Activated naive CD4-positive, alpha-beta T cell treated with anti-CD3 and anti-CD28 coated beads for 36 hours (primary cell): ENCODE measurements at regions not wholly inside any gene's neighbourhood (a gene's known extent, or its start where the extent isn't known, plus 50 kb on each side); places are given as distances from the start of the nearest gene placed in this dataset.
"Not testable (repeated sequence)": the region's sequence is repeated elsewhere in the genome, so short reads cannot be mapped to it uniquely, and the experiment has no call there.

Experiments used
- CTCF ChIA-PET: fragments of 350-600 bp; sonication (Branson Sonifier 250); formaldehyde crosslinking; loops from one replicate; lab custom pipeline; 2021; ENCODE audit warnings: antibody characterized with exemption; lab: Charles Lee
- DNase-seq: peaks from one replicate; pipeline ENCODE4 v3.0.0-alpha.2; 2020
- H3K27ac Mint-ChIP-seq: one replicate; pipeline ENCODE4 v1.8.0; 2021; ENCODE audit warnings: mild to moderate bottlenecking, mixed read lengths
- H3K27me3 Mint-ChIP-seq: one replicate; pipeline ENCODE4 v1.8.0; 2021; ENCODE audit warnings: low read depth, mixed read lengths
- H3K36me3 Mint-ChIP-seq: one replicate; pipeline ENCODE4 v1.8.0; 2021; ENCODE audit warnings: low read depth, mixed read lengths
- H3K4me1 Mint-ChIP-seq: one replicate; pipeline ENCODE4 v1.8.0; 2021; ENCODE audit warnings: low read depth, mixed read lengths
- H3K4me3 Mint-ChIP-seq: one replicate; pipeline ENCODE4 v1.8.0; 2021; ENCODE audit warnings: mild to moderate bottlenecking, moderate library complexity, mixed read lengths
- H3K9me3 Mint-ChIP-seq: one replicate; pipeline ENCODE4 v1.8.0; 2021; ENCODE audit warnings: mixed read lengths
- intact Hi-C: fragments of 100-400 bp; cut with micrococcal nuclease; formaldehyde crosslinking; loops from one replicate; pipeline ENCODE4 v1.15.1; 2023

DNA sequence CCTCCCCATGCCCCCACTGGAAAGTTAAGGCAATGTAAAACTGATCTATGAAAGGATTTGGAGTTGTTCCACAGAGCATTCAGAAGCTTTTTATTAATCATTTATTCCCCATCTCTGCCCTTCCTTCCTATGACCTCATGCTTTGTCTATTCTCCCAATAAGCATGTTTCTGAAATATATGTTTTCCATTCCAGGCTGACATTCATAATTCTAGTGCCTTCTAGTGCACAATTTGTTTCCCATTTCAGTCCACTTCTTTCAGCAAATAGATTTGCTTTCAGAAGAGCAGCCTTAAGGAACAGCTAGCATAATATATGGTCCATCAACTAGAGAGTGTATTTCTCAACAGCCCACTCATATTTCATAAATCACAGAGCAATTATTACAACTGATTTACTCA lies 77.1 kb upstream of the ATXN3L start:
- no peaks in the 10 kb centered on the region for H3K36me3 Mint-ChIP-seq
- peaks cover 8% of the 10 kb centered on the region for H3K4me1 Mint-ChIP-seq
- no peak overlapping the region for H3K27ac Mint-ChIP-seq
- CTCF ChIA-PET = interaction anchor here (0.6 kb wide), 1 partner anchor 422 kb away, joined by 3 read pairs; the partner anchor contains the start of gene TMSB4X
- no peaks in the 10 kb centered on the region for H3K9me3 Mint-ChIP-seq
- H3K27me3 Mint-ChIP-seq = no peaks in the 10 kb centered on the region
- no peak overlapping the region for H3K4me3 Mint-ChIP-seq
- no peak for DNase-seq
- intact Hi-C loops = no loop called here

DNA sequence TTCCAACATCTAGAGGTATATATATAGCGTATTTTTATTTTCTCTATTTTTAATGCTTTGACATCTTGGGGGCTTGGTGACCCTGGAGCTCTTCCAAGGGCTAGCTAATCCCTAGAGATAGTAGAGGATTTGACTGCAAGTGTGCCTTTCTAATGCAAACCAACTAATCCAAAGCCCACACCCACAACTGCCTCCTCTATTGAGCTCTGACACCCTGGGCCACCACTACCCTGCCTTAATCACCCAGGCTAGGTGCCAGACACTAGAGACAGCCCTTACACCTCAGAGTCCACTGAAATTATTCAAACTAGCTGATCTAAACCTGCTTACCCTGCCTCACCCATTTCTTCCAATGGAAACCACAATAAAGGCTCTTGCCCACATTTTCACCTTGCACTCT lies 69.6 kb upstream of the ATXN3L start:
- no peak overlapping the region for H3K4me3 Mint-ChIP-seq

DNA sequence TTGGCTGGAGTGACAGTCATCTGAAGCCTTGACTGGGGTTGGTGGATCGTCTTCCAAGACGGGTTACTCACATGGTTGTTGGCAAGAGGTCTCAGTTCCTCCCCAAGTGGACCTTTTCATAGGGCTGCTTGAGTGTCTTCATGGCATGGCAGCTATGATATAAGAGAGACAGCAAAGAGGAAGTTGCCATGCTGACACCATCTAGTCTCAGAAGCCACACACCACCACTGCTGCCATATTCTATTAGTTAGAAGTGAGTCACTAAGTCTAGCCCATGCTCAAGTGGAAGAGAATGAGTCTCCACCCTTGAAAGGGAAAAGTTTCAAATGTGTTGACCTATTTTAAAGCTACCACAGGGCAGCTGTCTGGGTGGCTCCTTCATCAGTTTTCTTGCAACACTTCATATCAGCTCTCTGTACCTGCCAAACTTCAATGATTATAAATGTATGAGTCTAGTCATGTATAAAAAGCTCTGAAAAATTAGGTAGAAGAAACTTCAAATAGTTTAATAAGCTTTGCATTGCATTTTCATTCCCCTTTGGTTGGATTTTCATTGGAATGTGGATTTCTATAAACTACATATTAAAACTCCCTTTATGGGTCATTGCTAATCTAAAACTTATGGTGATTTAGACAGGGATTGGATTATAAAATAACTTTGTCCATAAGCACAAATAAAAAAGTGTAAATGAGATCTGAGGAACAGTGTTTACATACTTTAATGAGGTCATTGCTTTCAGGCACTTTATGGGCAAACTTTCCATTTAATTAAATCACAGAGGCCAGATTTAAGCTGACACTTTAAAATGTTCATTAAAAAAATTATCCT lies 68.0 kb upstream of the ATXN3L start:
- Mint-ChIP-seq H3K27me3 (no peaks in the 10 kb centered on the region), H3K9me3 (no peaks in the 10 kb centered on the region), H3K36me3 (no peaks in the 10 kb centered on the region), H3K27ac (no peak overlapping the region), H3K4me1 (no peaks in the 10 kb centered on the region), H3K4me3 (no peak overlapping the region)
- CTCF ChIA-PET = interaction anchor here (0.6 kb wide), 1 partner anchor 221 kb away, joined by 3 read pairs; no protein-coding TSS in a partner anchor
- intact Hi-C loops = no loop called here
- DNase-seq = no peak

More for the DNA sequence above, 69.6 kb upstream of the ATXN3L start:
- intact Hi-C loops = no loop called here
- Mint-ChIP-seq H3K27ac (no peak overlapping the region), H3K36me3 (no peaks in the 10 kb centered on the region), H3K9me3 (no peaks in the 10 kb centered on the region), H3K27me3 (no peaks in the 10 kb centered on the region), H3K4me1 (no peaks in the 10 kb centered on the region)
- no peak for DNase-seq
- CTCF ChIA-PET = no interaction called here

DNA sequence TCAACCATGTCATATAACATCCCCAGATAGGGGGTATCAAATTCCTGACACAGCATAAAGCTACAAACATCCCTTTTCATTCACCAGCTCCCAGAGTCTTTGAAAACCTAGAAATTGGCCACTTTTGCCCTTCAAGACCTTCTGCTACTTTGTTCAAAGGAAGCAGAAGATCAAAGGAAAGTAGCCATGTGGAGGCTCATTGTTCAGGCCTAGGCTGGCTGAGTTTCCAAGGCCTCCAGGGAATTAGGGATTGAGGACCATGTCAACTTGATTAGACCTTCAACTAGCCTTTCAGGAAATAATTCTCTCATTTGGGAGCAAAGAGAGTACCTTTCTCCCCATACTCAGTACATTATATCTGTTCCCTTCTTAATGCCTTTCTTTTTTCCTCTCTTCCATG lies 66.8 kb upstream of the ATXN3L start:
- intact Hi-C loops = no loop called here
- Mint-ChIP-seq H3K36me3 (no peaks in the 10 kb centered on the region), H3K27ac (no peak overlapping the region), H3K9me3 (no peaks in the 10 kb centered on the region), H3K27me3 (no peaks in the 10 kb centered on the region), H3K4me3 (no peak overlapping the region), H3K4me1 (no peaks in the 10 kb centered on the region)
- CTCF ChIA-PET = no interaction called here
- DNase-seq = no peak

DNA sequence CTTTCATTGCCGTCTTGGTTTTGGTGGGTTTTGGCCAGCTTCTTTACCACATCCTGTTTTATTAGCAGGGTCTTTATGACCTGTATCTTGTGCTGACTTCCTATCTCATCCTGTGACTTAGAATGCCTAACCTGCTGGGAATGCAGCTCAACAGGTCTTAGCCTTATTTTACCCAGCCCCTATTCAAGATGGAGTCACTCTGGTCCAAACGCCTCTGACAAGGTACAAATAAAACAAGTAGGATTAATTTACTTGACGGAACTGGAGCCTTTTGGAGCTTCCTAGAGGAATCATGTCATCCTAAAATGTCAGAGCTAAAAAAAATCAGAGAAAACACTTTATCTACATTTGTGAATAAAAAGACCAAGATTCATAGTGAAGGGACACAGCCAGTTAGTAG lies 66.2 kb upstream of the ATXN3L start:
- intact Hi-C loops = no loop called here

DNA sequence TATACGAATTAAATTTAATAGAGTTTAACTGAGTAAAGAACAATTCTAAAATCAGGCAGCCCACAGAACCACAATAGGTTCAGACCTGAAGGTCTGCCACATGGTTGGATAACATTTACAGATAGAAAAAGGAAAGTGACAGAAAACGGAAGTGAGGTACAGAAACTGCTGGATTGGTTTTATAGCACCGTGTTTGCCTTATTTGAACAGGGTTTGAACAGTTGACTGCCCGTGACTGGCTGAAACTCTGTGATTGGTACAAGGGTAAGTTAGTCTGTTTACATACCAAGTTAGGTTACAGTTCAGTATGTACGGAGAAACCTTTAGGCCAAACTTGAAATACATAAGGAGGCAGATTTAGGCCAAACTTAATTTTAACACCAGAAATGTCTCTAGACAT lies 64.1 kb upstream of the ATXN3L start:
- Mint-ChIP-seq H3K27me3 (no peaks in the 10 kb centered on the region), H3K36me3 (no peaks in the 10 kb centered on the region), H3K4me3 (no peak overlapping the region), H3K9me3 (no peaks in the 10 kb centered on the region), H3K4me1 (peaks cover 11% of the 10 kb centered on the region), H3K27ac (no peak overlapping the region)
- no peak for DNase-seq
- CTCF ChIA-PET = no interaction called here
- intact Hi-C loops = loop anchor here (5.0 kb wide), 1 partner anchor 88 kb away; no protein-coding TSS in a partner anchor

More for the DNA sequence above, 66.2 kb upstream of the ATXN3L start:
- no peak overlapping the region for H3K4me3 Mint-ChIP-seq
- no peak for DNase-seq
- no peaks in the 10 kb centered on the region for H3K4me1 Mint-ChIP-seq
- no peaks in the 10 kb centered on the region for H3K27me3 Mint-ChIP-seq
- no peaks in the 10 kb centered on the region for H3K36me3 Mint-ChIP-seq
- no peak overlapping the region for H3K27ac Mint-ChIP-seq
- H3K9me3 Mint-ChIP-seq = no peaks in the 10 kb centered on the region
- CTCF ChIA-PET = no interaction called here

DNA sequence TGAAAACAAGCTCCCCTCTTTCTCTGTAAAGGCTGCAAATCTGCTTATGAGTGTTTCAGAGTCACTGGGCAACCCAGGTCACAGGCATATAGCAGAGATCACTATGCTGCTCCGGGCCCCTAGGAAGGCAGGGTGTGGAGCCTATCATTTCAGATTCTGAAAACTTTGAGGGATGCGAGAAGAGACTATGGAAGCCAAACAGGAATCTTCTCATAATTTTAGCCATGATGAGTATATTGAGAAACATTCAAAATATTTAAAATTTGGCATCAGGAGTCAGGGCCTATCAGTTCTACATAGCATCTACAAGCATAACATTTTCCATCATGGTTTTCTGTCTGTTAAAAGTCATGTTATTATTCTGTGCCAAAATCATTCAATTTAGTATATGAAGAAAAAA lies 61.7 kb upstream of the ATXN3L start:
- Mint-ChIP-seq H3K27me3 (no peaks in the 10 kb centered on the region), H3K27ac (no peak overlapping the region), H3K4me3 (no peak overlapping the region), H3K9me3 (no peaks in the 10 kb centered on the region), H3K36me3 (no peaks in the 10 kb centered on the region), H3K4me1 (peaks cover 19% of the 10 kb centered on the region)
- intact Hi-C loops = loop anchor here (2.0 to 5.0 kb wide), 3 partner anchors 91 to 431 kb away; no protein-coding TSS in a partner anchor
- no peak for DNase-seq
- CTCF ChIA-PET = no interaction called here

DNA sequence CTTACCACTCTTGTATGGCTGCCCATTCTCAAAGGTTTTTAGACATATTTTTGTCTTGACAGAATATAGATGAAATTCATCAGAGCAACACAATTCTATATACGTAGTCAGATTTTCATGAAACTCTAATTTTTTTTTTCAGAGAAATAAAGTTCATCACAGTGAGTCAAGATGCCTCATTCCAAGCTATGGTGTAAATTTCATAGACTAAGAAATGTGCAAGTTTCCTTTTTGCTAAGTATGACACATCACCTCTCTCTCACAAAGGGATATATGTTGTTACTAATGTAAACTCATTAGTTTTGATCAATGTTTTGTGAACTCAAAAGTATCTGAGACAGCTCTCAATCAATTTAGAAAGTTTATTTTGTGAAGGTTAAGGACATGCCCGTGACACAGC lies 60.4 kb upstream of the ATXN3L start:
- no peaks in the 10 kb centered on the region for H3K36me3 Mint-ChIP-seq
- no peaks in the 10 kb centered on the region for H3K9me3 Mint-ChIP-seq
- H3K4me3 Mint-ChIP-seq = no peak overlapping the region
- no peak for DNase-seq
- H3K27ac Mint-ChIP-seq = peak overlapping the region; percentile 39
- intact Hi-C loops = loop anchor here (2.0 to 5.0 kb wide), 3 partner anchors 92 to 429 kb away; no protein-coding TSS in a partner anchor
- H3K4me1 Mint-ChIP-seq = peaks cover 19% of the 10 kb centered on the region
- CTCF ChIA-PET = no interaction called here
- no peaks in the 10 kb centered on the region for H3K27me3 Mint-ChIP-seq

DNA sequence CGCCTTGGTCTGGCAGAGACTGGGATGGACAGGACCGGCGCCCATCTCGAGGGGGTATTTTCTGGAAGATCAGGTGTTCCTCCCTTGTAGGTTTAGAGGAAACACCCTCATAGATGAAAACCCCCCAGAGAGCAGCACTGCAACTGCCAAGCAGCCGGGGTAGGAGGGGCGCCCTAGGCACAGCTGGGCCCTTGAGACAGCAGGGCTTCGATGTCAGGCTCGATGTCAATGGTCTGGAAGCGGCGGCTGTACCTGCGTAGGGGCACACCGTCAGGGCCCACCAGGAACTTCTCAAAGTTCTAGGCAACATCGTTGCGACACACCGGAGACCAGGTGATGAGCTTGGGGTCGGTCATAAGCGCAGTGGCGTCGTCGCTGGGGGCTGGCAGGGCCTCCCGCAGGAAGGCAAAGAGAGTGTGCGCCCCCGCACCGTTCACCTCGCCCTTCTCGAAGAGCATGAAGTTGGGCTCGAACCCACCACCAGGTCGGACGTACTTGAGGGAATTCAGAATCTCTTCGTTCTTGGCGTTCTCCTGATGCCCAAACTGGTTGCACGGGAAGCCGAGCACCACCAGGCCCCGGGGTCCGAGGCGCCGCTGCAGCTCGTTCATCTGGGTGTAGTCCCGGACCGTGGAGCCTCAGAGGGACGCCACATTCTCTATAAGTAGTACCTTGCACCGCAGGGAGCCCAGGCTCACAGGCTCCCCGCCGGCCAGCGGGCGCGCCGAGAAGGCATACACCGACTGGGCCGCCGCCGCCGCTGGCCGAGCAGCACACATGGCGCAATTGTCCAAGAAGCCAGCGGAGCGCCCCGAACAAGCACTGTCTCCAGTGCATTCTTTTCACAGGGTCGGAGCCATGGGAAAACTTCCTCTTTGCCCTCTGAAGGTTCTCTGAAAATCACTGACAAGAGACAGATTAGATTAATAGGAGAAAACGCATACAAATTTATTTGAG lies 59.0 kb upstream of the ATXN3L start:
- peaks cover 19% of the 10 kb centered on the region for H3K4me1 Mint-ChIP-seq
- CTCF ChIA-PET, H3K27ac Mint-ChIP-seq, H3K27me3 Mint-ChIP-seq, H3K4me3 Mint-ChIP-seq, DNase-seq, H3K36me3 Mint-ChIP-seq, H3K9me3 Mint-ChIP-seq: not testable (repeated sequence)
- intact Hi-C loops = loop anchor here (5.0 kb wide), 1 partner anchor 363 kb away; no protein-coding TSS in a partner anchor

DNA sequence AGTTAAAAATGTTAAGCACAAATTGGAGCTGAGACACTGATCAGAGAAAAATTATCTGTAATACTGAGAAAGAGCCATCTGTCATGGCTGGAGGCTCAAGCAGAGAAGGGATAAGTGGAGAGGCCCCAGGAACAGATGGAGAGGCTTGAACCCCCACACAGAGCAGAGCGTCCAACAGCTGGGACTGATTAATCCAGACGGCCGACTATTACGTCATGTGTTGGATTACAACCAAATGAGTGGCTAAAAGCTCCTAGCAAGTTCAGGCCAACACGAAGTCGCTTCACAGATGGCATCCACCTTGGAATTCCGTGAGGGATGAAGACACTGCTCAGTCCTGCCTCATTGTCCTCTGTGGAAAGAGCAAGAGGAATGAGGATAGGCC lies 57.7 kb upstream of the ATXN3L start:
- no peak overlapping the region for H3K27ac Mint-ChIP-seq
- CTCF ChIA-PET = no interaction called here
- no peak overlapping the region for H3K4me3 Mint-ChIP-seq
- peaks cover 25% of the 10 kb centered on the region for H3K4me1 Mint-ChIP-seq
- intact Hi-C loops = loop anchor here (5.0 kb wide), 1 partner anchor 365 kb away; no protein-coding TSS in a partner anchor
- no peaks in the 10 kb centered on the region for H3K9me3 Mint-ChIP-seq
- no peak for DNase-seq
- H3K36me3 Mint-ChIP-seq = no peaks in the 10 kb centered on the region
- no peaks in the 10 kb centered on the region for H3K27me3 Mint-ChIP-seq

DNA sequence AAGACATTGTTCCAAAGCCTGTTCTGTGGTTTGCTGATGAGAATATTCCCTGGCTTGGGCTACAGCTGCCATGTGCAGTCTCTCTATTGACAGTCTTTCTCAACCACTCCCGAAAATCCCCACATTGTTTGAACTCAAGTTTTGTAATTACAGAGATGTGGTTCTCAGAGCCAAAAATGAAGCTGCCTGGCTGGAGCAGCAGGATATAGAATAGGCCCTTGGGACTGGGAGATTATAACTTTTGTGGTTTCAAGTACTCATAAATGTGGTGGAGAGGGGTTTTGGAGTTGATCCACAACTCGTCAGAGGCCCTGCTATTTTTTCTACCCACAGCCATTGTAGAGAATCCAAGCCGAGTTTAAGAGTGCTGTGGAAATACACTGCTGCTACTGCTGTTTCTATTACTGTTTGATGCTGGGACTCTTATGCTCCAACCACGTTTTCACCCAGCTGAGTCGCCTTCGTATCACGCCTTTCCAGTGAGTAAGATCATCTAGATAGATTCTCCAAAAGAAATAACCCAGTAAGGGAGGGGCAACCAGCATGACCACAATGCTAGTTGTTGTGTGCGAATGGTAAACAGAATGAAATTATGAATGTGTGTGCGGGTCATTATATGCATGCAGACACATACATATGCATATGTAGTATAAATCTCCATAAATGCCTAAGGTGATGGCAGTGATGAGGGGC lies 57.1 kb upstream of the ATXN3L start:
- DNase-seq = peak; percentile 24
- no peak overlapping the region for H3K27ac Mint-ChIP-seq
- H3K27me3 Mint-ChIP-seq = no peaks in the 10 kb centered on the region
- no peaks in the 10 kb centered on the region for H3K9me3 Mint-ChIP-seq
- no peaks in the 10 kb centered on the region for H3K36me3 Mint-ChIP-seq
- H3K4me3 Mint-ChIP-seq = no peak overlapping the region
- intact Hi-C loops = loop anchor here (5.0 kb wide), 1 partner anchor 365 kb away; no protein-coding TSS in a partner anchor
- peaks cover 25% of the 10 kb centered on the region for H3K4me1 Mint-ChIP-seq
- CTCF ChIA-PET = no interaction called here

DNA sequence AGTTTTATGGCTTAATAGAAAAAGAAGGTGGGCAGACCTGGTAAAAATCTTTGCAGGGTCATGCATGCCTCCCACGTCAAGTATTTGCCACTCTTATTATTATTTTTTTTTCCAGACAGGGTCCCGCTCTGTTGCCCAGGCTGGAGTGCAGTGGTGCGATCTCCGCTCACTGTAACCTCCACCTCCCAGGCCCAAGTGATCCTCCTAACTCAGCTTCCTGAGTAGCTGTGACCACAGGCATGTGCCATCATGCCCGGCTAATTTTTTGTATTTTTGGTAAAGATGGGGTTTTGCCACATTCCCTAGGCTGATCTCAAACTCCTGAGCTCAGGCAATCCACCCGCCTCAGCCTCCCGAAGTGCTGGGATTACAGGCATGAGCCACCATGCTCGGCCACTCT lies 55.7 kb upstream of the ATXN3L start:
- H3K4me3 Mint-ChIP-seq, H3K27me3 Mint-ChIP-seq, DNase-seq, CTCF ChIA-PET, H3K36me3 Mint-ChIP-seq, H3K27ac Mint-ChIP-seq, H3K9me3 Mint-ChIP-seq: not testable (repeated sequence)
- peaks cover 25% of the 10 kb centered on the region for H3K4me1 Mint-ChIP-seq
- intact Hi-C loops = loop anchor here (5.0 kb wide), 1 partner anchor 367 kb away; no protein-coding TSS in a partner anchor
